Esophagus squamous epithelium (tissue), 5 donors: ENCODE measurements at regions not wholly inside any gene's neighbourhood (a gene's known extent, or its start where the extent isn't known, plus 50 kb on each side); places are given as distances from the start of the nearest gene placed in this dataset.
"Not testable (repeated sequence)": the region's sequence is repeated elsewhere in the genome, so short reads cannot be mapped to it uniquely, and the experiment has no call there.

Experiments
- DNase-seq: peaks from one replicate; lab custom pipeline; 2025; lab: John Stamatoyannopoulos, UW
- H3K27ac ChIP-seq, 4 donors: fragments of 200-600 bp; sonication (generic); one replicate each; pipeline ENCODE4 v1.5.1; 2016 to 2019; ENCODE audit warnings: mild to moderate bottlenecking in 1 of 4
- H3K27me3 ChIP-seq, 4 donors: fragments of 200-600 bp; sonication (generic); 1 replicate in 3 of 4; 2 replicates in 1 of 4; pipeline versions ENCODE4 v1.5.1 to v1.6.0; 2017 to 2021; ENCODE audit warnings: antibody characterized with exemption in 1 of 4
- H3K36me3 ChIP-seq, 3 donors: fragments of 200-600 bp; sonication (generic); one replicate each; pipeline ENCODE4 v1.5.1; 2016 to 2019
- H3K4me1 ChIP-seq, 3 donors: fragments of 200-600 bp; sonication (generic); one replicate each; pipeline ENCODE4 v1.5.1; 2017 to 2019
- H3K4me3 ChIP-seq, 4 donors: fragments of 200-600 bp; sonication (generic); 1 replicate in 3 of 4; 2 replicates in 1 of 4; pipeline ENCODE4 v1.5.1; 2016 to 2019; ENCODE audit warnings: mild to moderate bottlenecking in 2 of 4, moderate library complexity in 1 of 4
- H3K9me3 ChIP-seq, 3 donors: fragments of 200-600 bp; sonication (generic); one replicate each; pipeline ENCODE4 v1.5.1; 2016 to 2019
- POLR2A ChIP-seq, 4 donors: fragments of 450-650 bp; IDR thresholded peaks; one replicate each; pipeline ENCODE4 v1.6.1; 2017; ENCODE audit warnings: antibody characterized with exemption in 4 of 4, mild to moderate bottlenecking in 4 of 4, moderate library complexity in 3 of 4
- WGBS, 2 donors: methylation state at CpG; one replicate each; pipeline ENCODE4 v1.1.5; 2018; 5-methylcytosine and 5-hydroxymethylcytosine counted together
- intact Hi-C: fragments of 100-400 bp; cut with DNase I; formaldehyde crosslinking; loops from one replicate; pipeline ENCODE4 v1.15.0; 2022
- TF ChIP-seq, protein P1 (sequence below), 6 experiments: fragments of 450-650 bp in 4 of 6; fragments of 200-600 bp in 2 of 6; sonication (generic) in 2 of 6; IDR thresholded peaks; one replicate each; pipeline ENCODE4 v1.5.1; 2016 to 2019; ENCODE audit warnings: antibody characterized with exemption in 6 of 6, mild to moderate bottlenecking in 4 of 6, moderate library complexity in 4 of 6
- donor health status: DM: yes; HTN: yes; CAD: no.

DNA sequence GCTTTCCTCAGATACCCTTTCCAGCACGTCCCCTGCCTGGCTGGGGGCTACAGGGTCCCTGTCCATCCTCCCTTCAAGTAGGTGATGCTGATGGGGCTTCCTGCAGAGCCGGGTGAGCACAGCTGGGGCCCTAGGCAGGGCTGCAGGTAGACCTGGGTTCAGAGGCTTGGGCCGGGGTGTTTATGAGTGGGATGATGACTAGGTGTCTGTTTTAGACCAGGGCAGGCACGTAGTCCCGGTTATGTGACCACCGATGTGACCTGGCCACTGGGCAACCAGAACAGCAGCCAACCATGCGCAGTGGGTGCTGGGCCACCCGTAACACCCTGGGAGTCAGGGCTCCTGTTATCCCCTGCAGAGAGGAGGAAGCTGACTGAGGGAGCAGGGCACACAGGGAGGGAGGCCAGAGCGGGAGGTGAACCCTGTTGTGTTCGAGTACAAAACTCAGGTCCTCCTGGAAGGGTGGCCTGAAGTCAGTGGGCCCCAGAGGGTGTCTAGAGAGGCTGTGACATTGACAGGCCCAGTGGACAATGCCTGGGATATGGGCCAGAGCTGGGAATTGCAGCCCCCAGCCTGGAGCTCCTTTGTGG is 101.6 kb downstream of the PLXNA1 start:
- Histone ChIP-seq H3K27me3 (no peaks in the 10 kb centered on the region), H3K4me1 (no peaks in the 10 kb centered on the region), H3K36me3 (no peaks in the 10 kb centered on the region), H3K9me3 (no peaks in the 10 kb centered on the region), H3K27ac (no peak overlapping the region), H3K4me3 (no peak overlapping the region)
- 58 to 68% methylated on average over 2 to 5 of the region's 10 CpGs for WGBS, 2 donors
- TF ChIP-seq, protein P1, sequence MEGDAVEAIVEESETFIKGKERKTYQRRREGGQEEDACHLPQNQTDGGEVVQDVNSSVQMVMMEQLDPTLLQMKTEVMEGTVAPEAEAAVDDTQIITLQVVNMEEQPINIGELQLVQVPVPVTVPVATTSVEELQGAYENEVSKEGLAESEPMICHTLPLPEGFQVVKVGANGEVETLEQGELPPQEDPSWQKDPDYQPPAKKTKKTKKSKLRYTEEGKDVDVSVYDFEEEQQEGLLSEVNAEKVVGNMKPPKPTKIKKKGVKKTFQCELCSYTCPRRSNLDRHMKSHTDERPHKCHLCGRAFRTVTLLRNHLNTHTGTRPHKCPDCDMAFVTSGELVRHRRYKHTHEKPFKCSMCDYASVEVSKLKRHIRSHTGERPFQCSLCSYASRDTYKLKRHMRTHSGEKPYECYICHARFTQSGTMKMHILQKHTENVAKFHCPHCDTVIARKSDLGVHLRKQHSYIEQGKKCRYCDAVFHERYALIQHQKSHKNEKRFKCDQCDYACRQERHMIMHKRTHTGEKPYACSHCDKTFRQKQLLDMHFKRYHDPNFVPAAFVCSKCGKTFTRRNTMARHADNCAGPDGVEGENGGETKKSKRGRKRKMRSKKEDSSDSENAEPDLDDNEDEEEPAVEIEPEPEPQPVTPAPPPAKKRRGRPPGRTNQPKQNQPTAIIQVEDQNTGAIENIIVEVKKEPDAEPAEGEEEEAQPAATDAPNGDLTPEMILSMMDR (IDR thresholded peaks at IDR 0.05): no peak
- TF ChIP-seq POLR2A (IDR thresholded peaks at IDR 0.05): no peak
- intact Hi-C loops: no loop called here
- no peak for DNase-seq

- no peaks in the 10 kb centered on the region for H3K4me1 ChIP-seq
- H3K27me3 ChIP-seq: peaks cover 0 to 5% (median 0%) of the 10 kb centered on the region in 4 donors
- no peak for DNase-seq
- TF ChIP-seq, protein P1 (IDR thresholded peaks at IDR 0.05): no peak
- TF ChIP-seq POLR2A (IDR thresholded peaks at IDR 0.05): no peak
- WGBS, 2 donors: 81 to 85% methylated on average over 8 of the region's 13 CpGs
- H3K4me3 ChIP-seq: no peak overlapping the region
- intact Hi-C loops: no loop called here
- no peaks in the 10 kb centered on the region for H3K36me3 ChIP-seq
- H3K9me3 ChIP-seq: no peaks in the 10 kb centered on the region
- no peak overlapping the region for H3K27ac ChIP-seq
Observed at GRCh38 chr3:127085576-127085975, 102.7 kb downstream of the PLXNA1 start.

- WGBS, 2 donors: 84 to 95% methylated on average over 7 to 12 of the region's 13 CpGs
- H3K36me3 ChIP-seq, H3K4me3 ChIP-seq, DNase-seq, H3K27me3 ChIP-seq, H3K4me1 ChIP-seq, intact Hi-C loops, H3K9me3 ChIP-seq, H3K27ac ChIP-seq: not testable (repeated sequence)
Observed at GRCh38 chr3:127086591-127086990, 103.7 kb downstream of the PLXNA1 start.

GRCh38 chr3:127087441-127087840 is 104.5 kb downstream of the PLXNA1 start:
- DNase-seq: no peak
- intact Hi-C loops: no loop called here
- Histone ChIP-seq H3K27me3 (peaks cover 0 to 6% (median 0%) of the 10 kb centered on the region in 4 donors), H3K4me1 (no peaks in the 10 kb centered on the region), H3K27ac (no peak overlapping the region), H3K36me3 (no peaks in the 10 kb centered on the region), H3K9me3 (no peaks in the 10 kb centered on the region), H3K4me3 (no peak overlapping the region)
- no peak for TF ChIP-seq POLR2A (IDR thresholded peaks at IDR 0.05)
- TF ChIP-seq, protein P1 (IDR thresholded peaks at IDR 0.05): no peak
- WGBS, 2 donors: 90 to 100% methylated on average over 5 of the region's 9 CpGs

DNA sequence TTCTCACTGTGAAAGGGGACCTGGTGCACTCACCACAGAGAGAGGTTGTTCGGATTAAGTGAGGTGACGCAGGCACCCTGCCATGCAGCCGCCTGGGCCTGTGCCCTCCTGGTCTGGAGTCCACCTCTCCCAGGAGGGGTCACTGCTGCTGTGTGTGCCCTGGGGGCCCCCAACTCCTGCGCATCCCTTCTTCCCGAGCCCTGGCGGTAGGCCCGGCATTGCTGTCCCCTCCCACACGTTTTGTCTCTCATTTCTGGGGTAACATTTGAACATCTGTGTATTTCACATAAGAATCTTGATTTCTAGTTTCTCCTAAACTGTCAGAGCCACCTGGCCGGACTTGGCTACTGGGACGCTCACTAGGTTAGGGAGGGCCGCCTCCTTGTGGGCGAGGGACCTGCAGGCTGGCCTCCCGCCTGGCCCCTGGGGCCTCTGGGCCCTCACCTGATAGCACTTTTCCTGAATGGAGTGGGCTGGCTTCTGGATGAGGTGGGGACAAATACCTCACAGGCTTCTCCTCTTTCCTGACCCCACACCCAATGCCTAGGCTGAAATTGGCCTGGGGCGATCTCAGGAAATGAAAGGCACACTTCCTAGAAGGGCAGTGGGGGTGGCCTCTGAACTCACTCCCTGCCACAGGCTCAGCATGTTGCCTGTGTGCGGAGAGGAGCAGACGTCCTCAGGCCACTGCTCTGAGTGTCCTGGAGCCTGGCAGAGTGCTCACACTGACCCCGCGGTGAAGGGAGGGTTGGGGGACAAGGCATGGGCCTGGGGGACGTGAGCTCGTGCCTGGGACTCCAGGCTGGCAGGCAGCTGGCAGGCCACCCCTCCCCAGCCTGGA is 104.2 kb upstream of the PRR23E start:
- Histone ChIP-seq H3K36me3 (no peaks in the 10 kb centered on the region), H3K27me3 (peaks cover 0 to 6% (median 0%) of the 10 kb centered on the region in 4 donors), H3K27ac (no peak overlapping the region), H3K4me3 (no peak overlapping the region), H3K9me3 (no peaks in the 10 kb centered on the region), H3K4me1 (no peaks in the 10 kb centered on the region)
- TF ChIP-seq, protein P1 (IDR thresholded peaks at IDR 0.05): no peak
- no peak for TF ChIP-seq POLR2A (IDR thresholded peaks at IDR 0.05)
- no peak for DNase-seq
- WGBS, 2 donors: 73 to 85% methylated on average over 8 to 10 of the region's 20 CpGs
- intact Hi-C loops: no loop called here
